Activated naive CD4-positive, alpha-beta T cell treated with anti-CD3 and anti-CD28 coated beads, Interleukin-2, amount 50 U/mL, for 72 hours (primary cell): ENCODE measurements at regions not wholly inside any gene's neighbourhood (a gene's known extent, or its start where the extent isn't known, plus 50 kb on each side); places are given as distances from the start of the nearest gene placed in this dataset.

ENCODE experiments used
- ATAC-seq, 2 donors: fragments of 150-1000 bp; cut with Tn5 transposase; 2 replicates each; pipeline ENCODE4 v1.10.0; 2021; ENCODE audit warnings: mild to moderate bottlenecking in 2 of 2, moderate library complexity in 2 of 2
- DNase-seq, 2 donors: peaks; one replicate each; pipeline ENCODE4 v3.0.0; 2021 to 2022; ENCODE audit warnings: low spot score in 2 of 2
- H3K27ac Mint-ChIP-seq, 2 donors: one replicate each; pipeline ENCODE4 v1.8.0; 2022; ENCODE audit warnings: mild to moderate bottlenecking in 2 of 2, mixed read lengths in 2 of 2
- H3K36me3 Mint-ChIP-seq, 2 donors: one replicate each; pipeline ENCODE4 v1.8.0; 2022; ENCODE audit warnings: mixed read lengths in 2 of 2
- H3K9me3 Mint-ChIP-seq, 2 donors: one replicate each; pipeline ENCODE4 v1.8.0; 2022; ENCODE audit warnings: mixed read lengths in 2 of 2

- ATAC-seq (no peak), DNase-seq (no peak)
- Mint-ChIP-seq H3K36me3 (no peaks in the 10 kb centered on the region), H3K27ac (no peak overlapping the region), H3K9me3 (peaks cover 0 to 4% of the 10 kb centered on the region in 2 donors)
These were observed 53.8 kb upstream of the PSEN2 start for GRCh38 chr1:226816576-226816975.

GRCh38 chr1:226814751-226815537, 55.5 kb upstream of the PSEN2 start:
- no peak overlapping the region for H3K27ac Mint-ChIP-seq
- no peaks in the 10 kb centered on the region for H3K36me3 Mint-ChIP-seq

GRCh38 chr1:226813671-226814591, 56.5 kb upstream of the PSEN2 start:
- no peaks in the 10 kb centered on the region for H3K36me3 Mint-ChIP-seq

More at GRCh38 chr1:226814751-226815537, 55.5 kb upstream of the PSEN2 start:
- ATAC-seq, result no peak
- DNase-seq, result no peak
- peaks cover 0 to 4% of the 10 kb centered on the region in 2 donors for H3K9me3 Mint-ChIP-seq

GRCh38 chr1:226810681-226811080, 59.7 kb upstream of the PSEN2 start:
- no peak for ATAC-seq
- no peaks in the 10 kb centered on the region for H3K9me3 Mint-ChIP-seq

More at GRCh38 chr1:226813671-226814591, 56.5 kb upstream of the PSEN2 start:
- no peak for DNase-seq
- no peak for ATAC-seq
- Mint-ChIP-seq H3K27ac (no peak overlapping the region), H3K9me3 (peaks cover 0 to 4% of the 10 kb centered on the region in 2 donors)

GRCh38 chr1:226809785-226810571, 60.4 kb upstream of the PSEN2 start:
- H3K36me3 Mint-ChIP-seq, result no peaks in the 10 kb centered on the region
- no peaks in the 10 kb centered on the region for H3K9me3 Mint-ChIP-seq
- no peak overlapping the region for H3K27ac Mint-ChIP-seq
- DNase-seq (no peak), ATAC-seq (no peak)

More at GRCh38 chr1:226810681-226811080, 59.7 kb upstream of the PSEN2 start:
- H3K27ac Mint-ChIP-seq, result no peak overlapping the region
- no peak for DNase-seq
- H3K36me3 Mint-ChIP-seq, result no peaks in the 10 kb centered on the region

GRCh38 chr1:226808501-226808900, 61.9 kb upstream of the PSEN2 start:
- DNase-seq (no peak), ATAC-seq (no peak)
- no peaks in the 10 kb centered on the region for H3K9me3 Mint-ChIP-seq
- no peak overlapping the region for H3K27ac Mint-ChIP-seq
- no peaks in the 10 kb centered on the region for H3K36me3 Mint-ChIP-seq

GRCh38 chr1:226806988-226807387, 63.4 kb upstream of the PSEN2 start:
- H3K9me3 Mint-ChIP-seq, result no peaks in the 10 kb centered on the region
- no peak for ATAC-seq
- H3K27ac Mint-ChIP-seq, result no peak overlapping the region
- no peaks in the 10 kb centered on the region for H3K36me3 Mint-ChIP-seq
- no peak for DNase-seq

- Mint-ChIP-seq H3K9me3 (no peaks in the 10 kb centered on the region), H3K27ac (no peak overlapping the region), H3K36me3 (no peaks in the 10 kb centered on the region)
- no peak for ATAC-seq
- DNase-seq, result no peak
These were observed 65.3 kb upstream of the PSEN2 start for GRCh38 chr1:226804907-226805759.

- Mint-ChIP-seq H3K27ac (peak overlapping the region in 1 of 2 donors; percentile 60), H3K9me3 (no peaks in the 10 kb centered on the region), H3K36me3 (no peaks in the 10 kb centered on the region)
- DNase-seq (no peak), ATAC-seq (no peak)
These were observed 61.8 kb upstream of the ITPKB start for GRCh38 chr1:226800763-226801380.

- DNase-seq (no peak), ATAC-seq (no peak)
These were observed 60.7 kb upstream of the ITPKB start for GRCh38 chr1:226799634-226800281.

GRCh38 chr1:226798427-226799411, 59.6 kb upstream of the ITPKB start:
- Mint-ChIP-seq H3K36me3 (no peaks in the 10 kb centered on the region), H3K27ac (peak overlapping the region; percentile 93 to 96), H3K9me3 (no peaks in the 10 kb centered on the region)
- ATAC-seq, result peak; percentile 81 to 85
- peak; percentile 53 to 76 for DNase-seq

More at GRCh38 chr1:226799634-226800281, 60.7 kb upstream of the ITPKB start:
- H3K36me3 Mint-ChIP-seq, result no peaks in the 10 kb centered on the region
- H3K9me3 Mint-ChIP-seq, result no peaks in the 10 kb centered on the region
- peak overlapping the region; percentile 93 to 96 for H3K27ac Mint-ChIP-seq

- ATAC-seq, result no peak
- H3K36me3 Mint-ChIP-seq, result no peaks in the 10 kb centered on the region
- H3K9me3 Mint-ChIP-seq, result no peaks in the 10 kb centered on the region
- peak overlapping the region in 1 of 2 donors; percentile 47 for H3K27ac Mint-ChIP-seq
- no peak for DNase-seq
These were observed 58.1 kb upstream of the ITPKB start for GRCh38 chr1:226797151-226797550.

- no peak for DNase-seq
- Mint-ChIP-seq H3K9me3 (no peaks in the 10 kb centered on the region), H3K36me3 (no peaks in the 10 kb centered on the region), H3K27ac (no peak overlapping the region)
- no peak for ATAC-seq
These were observed 54.7 kb upstream of the ITPKB start for GRCh38 chr1:226793620-226794276.

GRCh38 chr1:226792368-226792767, 53.3 kb upstream of the ITPKB start:
- Mint-ChIP-seq H3K9me3 (no peaks in the 10 kb centered on the region), H3K36me3 (no peaks in the 10 kb centered on the region), H3K27ac (no peak overlapping the region)
- DNase-seq, result no peak
- ATAC-seq, result no peak
